ENCODE measurements at regions not wholly inside any gene's neighbourhood (a gene's known extent, or its start where the extent isn't known, plus 50 kb on each side); places are given as distances from the start of the nearest gene placed in this dataset.

DNA sequence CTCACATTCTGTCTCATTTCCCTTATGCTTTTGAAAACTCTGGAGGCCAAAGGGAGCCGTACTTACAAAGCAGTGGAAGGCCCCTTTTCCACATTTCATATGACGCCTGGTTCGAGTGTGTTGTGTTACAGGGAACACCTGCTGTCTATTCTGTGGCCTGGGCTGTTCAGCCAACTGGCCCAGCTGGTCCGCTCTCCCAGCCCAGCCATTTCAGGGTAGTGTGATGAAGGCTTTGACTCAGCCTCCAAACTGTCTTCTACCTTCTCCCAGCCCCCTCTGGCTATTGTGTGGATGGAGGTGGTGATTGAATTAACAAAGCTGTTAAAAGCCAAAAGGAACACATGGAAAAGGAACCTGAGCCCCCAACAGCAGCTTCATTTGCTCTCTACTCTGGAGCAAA, 233.8 kb downstream of the ICOS start:
- no peak overlapping the region for H3K27ac ChIP-seq
- no peak overlapping the region for H3K4me3 ChIP-seq
- H3K79me2 ChIP-seq = no peaks in the 10 kb centered on the region
- WGBS (ENCODE audit: low lambda C conversion rate, missing lambda C conversion rate) = 91% methylated on average over 4 of the region's 4 CpGs
- no peaks in the 10 kb centered on the region for H3K4me1 ChIP-seq (ENCODE audit: insufficient read depth)
- no peaks in the 10 kb centered on the region for H4K20me1 ChIP-seq (ENCODE audit: insufficient read depth, poor library complexity, severe bottlenecking)
- no peaks in the 10 kb centered on the region for H3K9me2 ChIP-seq (replicated peaks; ENCODE audit: insufficient read depth)
- H3K4me2 ChIP-seq = no peak overlapping the region
- no peak for DNase-seq (ENCODE audit: low spot score)
- H3K27me3 ChIP-seq = peaks cover 4% of the 10 kb centered on the region
- H3K9me3 ChIP-seq (ENCODE audit: low read depth) = no peaks in the 10 kb centered on the region
- no peak for TF ChIP-seq EZH2phosphoT487 (IDR thresholded peaks at IDR 0.05; ENCODE audit: low read depth, severe bottlenecking, unreplicated experiment)
- no peak for TF ChIP-seq EZH2 (IDR thresholded peaks at IDR 0.05; ENCODE audit: borderline replicate concordance)
- TF ChIP-seq, protein P1, sequence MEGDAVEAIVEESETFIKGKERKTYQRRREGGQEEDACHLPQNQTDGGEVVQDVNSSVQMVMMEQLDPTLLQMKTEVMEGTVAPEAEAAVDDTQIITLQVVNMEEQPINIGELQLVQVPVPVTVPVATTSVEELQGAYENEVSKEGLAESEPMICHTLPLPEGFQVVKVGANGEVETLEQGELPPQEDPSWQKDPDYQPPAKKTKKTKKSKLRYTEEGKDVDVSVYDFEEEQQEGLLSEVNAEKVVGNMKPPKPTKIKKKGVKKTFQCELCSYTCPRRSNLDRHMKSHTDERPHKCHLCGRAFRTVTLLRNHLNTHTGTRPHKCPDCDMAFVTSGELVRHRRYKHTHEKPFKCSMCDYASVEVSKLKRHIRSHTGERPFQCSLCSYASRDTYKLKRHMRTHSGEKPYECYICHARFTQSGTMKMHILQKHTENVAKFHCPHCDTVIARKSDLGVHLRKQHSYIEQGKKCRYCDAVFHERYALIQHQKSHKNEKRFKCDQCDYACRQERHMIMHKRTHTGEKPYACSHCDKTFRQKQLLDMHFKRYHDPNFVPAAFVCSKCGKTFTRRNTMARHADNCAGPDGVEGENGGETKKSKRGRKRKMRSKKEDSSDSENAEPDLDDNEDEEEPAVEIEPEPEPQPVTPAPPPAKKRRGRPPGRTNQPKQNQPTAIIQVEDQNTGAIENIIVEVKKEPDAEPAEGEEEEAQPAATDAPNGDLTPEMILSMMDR (IDR thresholded peaks at IDR 0.05; ENCODE audit: poor library complexity) = no peak
- H3K36me3 ChIP-seq (replicated peaks; ENCODE audit: insufficient read depth, low read depth) = no peaks in the 10 kb centered on the region
- H2AFZ ChIP-seq = no peak overlapping the region

DNA sequence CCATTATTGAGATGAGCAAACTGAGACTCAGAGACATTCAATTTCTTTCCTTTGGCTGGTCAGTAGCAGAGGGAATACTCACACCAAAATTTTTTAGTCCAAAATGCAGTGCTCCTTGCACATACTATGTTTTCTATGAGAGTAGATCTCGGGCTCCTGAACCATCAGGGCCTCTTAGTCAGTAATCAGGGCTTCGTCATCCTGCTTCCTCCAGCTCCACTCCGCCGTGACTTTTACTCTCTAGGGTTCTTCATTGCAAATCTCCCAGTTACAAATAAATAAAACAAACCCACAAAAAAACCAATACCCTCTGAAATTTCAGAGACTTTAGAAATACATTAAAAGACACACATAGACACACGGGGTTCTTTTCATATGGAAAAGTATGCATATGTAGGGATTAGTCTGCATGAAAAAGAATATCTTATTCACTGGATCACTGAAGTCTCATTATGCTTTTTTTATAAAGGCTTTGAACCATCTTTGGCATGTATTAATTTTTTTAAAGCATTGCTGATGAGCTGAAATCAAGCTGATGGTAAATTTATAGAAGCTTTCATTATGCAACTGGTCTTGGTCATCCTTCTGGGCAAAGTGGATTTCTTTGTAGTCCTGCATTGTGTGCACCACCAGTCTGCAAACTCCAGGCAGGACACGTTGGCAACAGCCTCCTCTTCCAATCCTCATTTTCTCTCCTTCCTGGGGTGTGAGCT, 235.0 kb downstream of the ICOS start:
- no peaks in the 10 kb centered on the region for H3K9me2 ChIP-seq (replicated peaks; ENCODE audit: insufficient read depth)
- H2AFZ ChIP-seq = no peak overlapping the region
- no peak for DNase-seq (ENCODE audit: low spot score)
- H3K79me2 ChIP-seq = no peaks in the 10 kb centered on the region
- H3K27ac ChIP-seq = no peak overlapping the region
- H3K9me3 ChIP-seq (ENCODE audit: low read depth) = no peaks in the 10 kb centered on the region
- H3K4me1 ChIP-seq (ENCODE audit: insufficient read depth) = no peaks in the 10 kb centered on the region
- peaks cover 4% of the 10 kb centered on the region for H3K27me3 ChIP-seq
- H3K36me3 ChIP-seq (replicated peaks; ENCODE audit: insufficient read depth, low read depth) = no peaks in the 10 kb centered on the region
- no peak overlapping the region for H3K4me3 ChIP-seq
- WGBS (ENCODE audit: low lambda C conversion rate, missing lambda C conversion rate) = 51% methylated on average over 6 of the region's 6 CpGs
- H4K20me1 ChIP-seq (ENCODE audit: insufficient read depth, poor library complexity, severe bottlenecking) = no peaks in the 10 kb centered on the region
- H3K4me2 ChIP-seq = no peak overlapping the region
- no peak for TF ChIP-seq EZH2phosphoT487 (IDR thresholded peaks at IDR 0.05; ENCODE audit: low read depth, severe bottlenecking, unreplicated experiment)
- TF ChIP-seq, protein P1 (IDR thresholded peaks at IDR 0.05; ENCODE audit: poor library complexity) = no peak
- no peak for TF ChIP-seq EZH2 (IDR thresholded peaks at IDR 0.05; ENCODE audit: borderline replicate concordance)

DNA sequence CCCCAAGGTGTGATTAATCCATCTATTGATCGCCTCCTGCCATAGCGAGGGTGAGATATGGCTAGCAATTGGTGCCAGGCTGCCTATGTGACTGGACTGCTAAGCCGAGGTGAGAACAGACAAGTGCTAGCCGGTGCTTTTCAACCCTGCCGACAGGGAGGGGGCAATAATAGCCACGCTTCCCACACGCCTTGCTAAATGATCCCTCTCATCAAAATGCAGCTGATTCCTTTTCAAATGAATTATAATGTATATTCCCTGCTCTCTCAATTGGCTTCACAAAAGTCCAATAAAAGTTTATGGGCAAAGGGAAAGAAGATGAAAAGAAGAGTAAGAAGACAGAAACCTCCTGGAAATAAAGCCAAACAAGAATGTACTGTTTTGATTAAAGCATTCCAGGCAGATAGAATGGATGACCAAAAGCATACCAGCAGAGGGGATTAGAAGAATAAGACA, 235.6 kb downstream of the ICOS start:
- no peak for TF ChIP-seq EZH2phosphoT487 (IDR thresholded peaks at IDR 0.05; ENCODE audit: low read depth, severe bottlenecking, unreplicated experiment)
- TF ChIP-seq, protein P1 (IDR thresholded peaks at IDR 0.05; ENCODE audit: poor library complexity) = no peak
- TF ChIP-seq EZH2 (IDR thresholded peaks at IDR 0.05; ENCODE audit: borderline replicate concordance) = no peak
- Histone ChIP-seq H3K36me3 (replicated peaks; ENCODE audit: insufficient read depth, low read depth) (no peaks in the 10 kb centered on the region), H2AFZ (no peak overlapping the region), H3K4me1 (ENCODE audit: insufficient read depth) (no peaks in the 10 kb centered on the region), H3K79me2 (no peaks in the 10 kb centered on the region), H3K4me2 (no peak overlapping the region), H3K4me3 (no peak overlapping the region), H3K9me2 (replicated peaks; ENCODE audit: insufficient read depth) (no peaks in the 10 kb centered on the region), H4K20me1 (ENCODE audit: insufficient read depth, poor library complexity, severe bottlenecking) (no peaks in the 10 kb centered on the region), H3K27me3 (peaks cover 4% of the 10 kb centered on the region), H3K9me3 (ENCODE audit: low read depth) (no peaks in the 10 kb centered on the region), H3K27ac (no peak overlapping the region)
- DNase-seq (ENCODE audit: low spot score) = no peak
- 29% methylated on average over 7 of the region's 7 CpGs for WGBS (ENCODE audit: low lambda C conversion rate, missing lambda C conversion rate)
